IMR-90 (cell line): ENCODE measurements at regions not wholly inside any gene's neighbourhood (a gene's known extent, or its start where the extent isn't known, plus 50 kb on each side); places are given as distances from the start of the nearest gene placed in this dataset.

ENCODE experiments used
- ATAC-seq: fragments of 200-7000 bp; cut with Tn5 transposase; 2 replicates; pipeline ENCODE4 v1.9.1; 2020; ENCODE audit warnings: low read depth, mild to moderate bottlenecking, moderate library complexity
- BruUV-seq: library from RNA; stranded (reverse); fragments of 400-500 nt; replicated peaks from 2 replicates; lab custom pipeline; 2021; lab: Mats Ljungman, UMichigan
- CTCF ChIA-PET: fragments of 300-600 bp; formaldehyde crosslinking; extraction: SDS; loops from one replicate; lab custom pipeline; 2021; ENCODE audit warnings: antibody characterized with exemption; lab: Yijun Ruan, JAX
- POLR2A ChIA-PET: fragments of 300-600 bp; sonication (Branson Sonifier 250); formaldehyde crosslinking; loops from one replicate; lab custom pipeline; 2022; ENCODE audit warnings: antibody characterized with exemption; ENCODE audit not compliant: unreplicated experiment; lab: Charles Lee
- DNase-seq: peaks from one replicate; pipeline ENCODE4 v3.0.0; 2013
- H2AFZ ChIP-seq: replicated peaks from 2 replicates; pipeline ENCODE3; 2013; ENCODE audit warnings: low read length, mild to moderate bottlenecking; ENCODE audit not compliant: poor library complexity
- H2AK5ac ChIP-seq: 2 replicates; pipeline ENCODE4 v1.6.1; 2013; ENCODE audit warnings: low read depth, low read length, inconsistent platforms
- H2AK9ac ChIP-seq: replicated peaks from 2 replicates; pipeline ENCODE3; 2013; ENCODE audit warnings: mild to moderate bottlenecking, low read depth, low read length, moderate library complexity; ENCODE audit not compliant: poor library complexity
- H2BK120ac ChIP-seq: 2 replicates; pipeline ENCODE4 v1.6.1; 2013; ENCODE audit warnings: low read depth, low read length, inconsistent platforms
- H2BK15ac ChIP-seq: 3 replicates; pipeline ENCODE4 v1.6.1; 2013; ENCODE audit warnings: low read depth, low read length, inconsistent platforms
- H2BK20ac ChIP-seq: 2 replicates; pipeline ENCODE4 v1.6.1; 2013; ENCODE audit warnings: low read depth, mild to moderate bottlenecking, inconsistent platforms, low read length, moderate library complexity
- H2BK5ac ChIP-seq: 2 replicates; pipeline ENCODE4 v1.6.1; 2013; ENCODE audit warnings: mild to moderate bottlenecking, low read depth, low read length, inconsistent platforms; ENCODE audit not compliant: poor library complexity, severe bottlenecking
- H3K14ac ChIP-seq: replicated peaks from 2 replicates; pipeline ENCODE4 v1.6.1; 2013; ENCODE audit warnings: low read depth, low read length, inconsistent platforms
- H3K18ac ChIP-seq: 2 replicates; pipeline ENCODE4 v1.6.1; 2013; ENCODE audit warnings: low read depth, low read length, control low read depth
- H3K23ac ChIP-seq: 2 replicates; pipeline ENCODE4 v1.6.1; 2013; ENCODE audit warnings: low read depth, low read length, inconsistent platforms
- H3K27ac ChIP-seq: 2 replicates; pipeline ENCODE4 v1.5.1; 2013; ENCODE audit warnings: mild to moderate bottlenecking, control low read depth, low read length; ENCODE audit not compliant: insufficient read depth
- H3K27me3 ChIP-seq: 2 replicates; pipeline ENCODE4 v1.6.1; 2013; ENCODE audit warnings: low read length; ENCODE audit not compliant: control insufficient read depth, insufficient read depth
- H3K36me3 ChIP-seq: 2 replicates; pipeline ENCODE4 v1.6.1; 2013; ENCODE audit warnings: low read length, mixed read lengths; ENCODE audit not compliant: control insufficient read depth, insufficient read depth
- H3K4ac ChIP-seq: 2 replicates; pipeline ENCODE4 v1.6.1; 2013; ENCODE audit warnings: low read depth, low read length, inconsistent platforms
- H3K4me1 ChIP-seq: 2 replicates; pipeline ENCODE4 v1.6.1; 2013; ENCODE audit warnings: low read length, mixed read lengths; ENCODE audit not compliant: control insufficient read depth, insufficient read depth
- H3K4me2 ChIP-seq: 2 replicates; pipeline ENCODE4 v1.6.1; 2013; ENCODE audit warnings: low read depth, mild to moderate bottlenecking, control low read depth, low read length, moderate library complexity
- H3K4me3 ChIP-seq: 2 replicates; pipeline ENCODE4 v1.5.1; 2013; ENCODE audit warnings: low read depth, mild to moderate bottlenecking, control low read depth, low read length, moderate library complexity; ENCODE audit not compliant: insufficient read depth
- H3K56ac ChIP-seq: 2 replicates; pipeline ENCODE4 v1.6.1; 2013; ENCODE audit warnings: low read length, inconsistent platforms; ENCODE audit not compliant: insufficient read depth; ENCODE audit errors: extremely low read depth
- H3K79me1 ChIP-seq, 2 experiments: 2 replicates each; pipeline ENCODE4 v1.6.1; 2013; ENCODE audit warnings: low read length in 2 of 2, inconsistent platforms in 1 of 2, low read depth in 1 of 2
- H3K9ac ChIP-seq: 2 replicates; pipeline ENCODE4 v1.6.1; 2013; ENCODE audit warnings: low read depth, low read length, control low read depth
- H3K9me1 ChIP-seq: 2 replicates; pipeline ENCODE4 v1.6.1; 2013; ENCODE audit warnings: low read length, inconsistent platforms; ENCODE audit not compliant: insufficient read depth
- H3K9me3 ChIP-seq: 2 replicates; pipeline ENCODE4 v1.6.1; 2013; ENCODE audit warnings: low read length; ENCODE audit not compliant: control insufficient read depth, insufficient read depth
- H4K20me1 ChIP-seq: 2 replicates; pipeline ENCODE4 v1.6.1; 2013; ENCODE audit warnings: low read length, inconsistent platforms; ENCODE audit not compliant: insufficient read depth
- H4K5ac ChIP-seq: 2 replicates; pipeline ENCODE4 v1.6.1; 2013; ENCODE audit warnings: mild to moderate bottlenecking, low read depth, low read length, control low read depth
- H4K8ac ChIP-seq, 2 experiments: 2 replicates each; pipeline ENCODE4 v1.6.1; 2013; ENCODE audit warnings: low read depth in 2 of 2, low read length in 2 of 2, control low read depth in 1 of 2, inconsistent platforms in 1 of 2
- H4K91ac ChIP-seq: 2 replicates; pipeline ENCODE4 v1.6.1; 2013; ENCODE audit warnings: low read depth, low read length, inconsistent platforms; ENCODE audit not compliant: insufficient read depth
- BHLHE40 ChIP-seq: fragments of 150-350 bp; IDR thresholded peaks from 2 replicates; pipeline ENCODE4 v1.6.1; 2016; ENCODE audit warnings: mild to moderate bottlenecking, low read depth, low read length
- CEBPB ChIP-seq: IDR thresholded peaks from 2 replicates; pipeline ENCODE4 v1.6.1; 2012; ENCODE audit warnings: low read depth, low read length, improper control_type of control experiment
- CHD1 ChIP-seq: IDR thresholded peaks from 2 replicates; pipeline ENCODE4 v1.6.1; 2012; ENCODE audit warnings: low read depth, low read length, improper control_type of control experiment
- CTCF ChIP-seq: conservative IDR thresholded peaks from 2 replicates; pipeline ENCODE4 v1.5.1; 2012; ENCODE audit warnings: mild to moderate bottlenecking, low read depth, low read length, improper control_type of control experiment
- FOS ChIP-seq: fragments of 150-350 bp; IDR thresholded peaks from 2 replicates; pipeline ENCODE4 v1.6.1; 2016; ENCODE audit warnings: low read depth, low read length
- MAFK ChIP-seq: IDR thresholded peaks from 2 replicates; pipeline ENCODE4 v1.6.1; 2012; ENCODE audit warnings: low read depth, low read length, improper control_type of control experiment
- MAZ ChIP-seq: IDR thresholded peaks from 2 replicates; pipeline ENCODE4 v1.6.1; 2012; ENCODE audit warnings: low read depth, mild to moderate bottlenecking, low read length, improper control_type of control experiment, moderate library complexity, borderline replicate concordance
- MXI1 ChIP-seq: IDR thresholded peaks from 2 replicates; pipeline ENCODE4 v1.6.1; 2012; ENCODE audit warnings: low read depth, mild to moderate bottlenecking, low read length, moderate library complexity, borderline replicate concordance
- NFE2L2 ChIP-seq: fragments of 150-350 bp; IDR thresholded peaks from 2 replicates; pipeline ENCODE4 v1.6.1; 2016; ENCODE audit warnings: low read depth, mild to moderate bottlenecking, low read length
- POLR2A ChIP-seq: IDR thresholded peaks from 2 replicates; pipeline ENCODE4 v1.6.1; 2012; ENCODE audit warnings: mild to moderate bottlenecking, low read depth, low read length
- RAD21 ChIP-seq: IDR thresholded peaks from 2 replicates; pipeline ENCODE4 v1.6.1; 2012; ENCODE audit warnings: low read length, improper control_type of control experiment
- RCOR1 ChIP-seq: IDR thresholded peaks from 2 replicates; pipeline ENCODE4 v1.6.1; 2012; ENCODE audit warnings: mild to moderate bottlenecking, low read length, improper control_type of control experiment; ENCODE audit not compliant: insufficient replicate concordance
- RFX5 ChIP-seq: IDR thresholded peaks from 2 replicates; pipeline ENCODE4 v1.8.0; 2012; ENCODE audit warnings: low read depth, mild to moderate bottlenecking, low read length, moderate library complexity
- SMC3 ChIP-seq: fragments of 150-350 bp; IDR thresholded peaks from 2 replicates; pipeline ENCODE4 v1.6.1; 2016; ENCODE audit warnings: low read depth, mild to moderate bottlenecking, antibody characterized with exemption, low read length, moderate library complexity
- WGBS, 2 experiments: methylation state at CpG; one replicate each; pipeline versions ENCODE4 v1.1.5 to v1.1.7; 2013; ENCODE audit warnings: missing lambda C conversion rate in 2 of 2; ENCODE audit not compliant: insufficient read length in 1 of 2; ENCODE audit errors: extremely low coverage in 2 of 2; 5-methylcytosine and 5-hydroxymethylcytosine counted together
- dilution Hi-C: fragments of 300-500 bp; cut with HindIII; formaldehyde crosslinking; loops from one replicate; pipeline ENCODE4 v1.14.3; 2018; ENCODE audit warnings: low sequenced_read_pairs; ENCODE audit not compliant: unreplicated experiment
- in situ Hi-C: fragments of 300-500 bp; cut with MboI; formaldehyde crosslinking; loops from 3 replicates; pipeline ENCODE4 v1.14.3; 2019; ENCODE audit warnings: low sequenced_read_pairs, inconsistent platforms, mixed read lengths
- intact Hi-C: fragments of 100-400 bp; cut with micrococcal nuclease; formaldehyde crosslinking; loops from 2 replicates; pipeline ENCODE4 v1.10.0; 2022
- TF ChIP-seq, protein P1 (sequence below): fragments of 150-350 bp; IDR thresholded peaks from 2 replicates; pipeline ENCODE4 v1.6.1; 2016; ENCODE audit warnings: low read depth, mild to moderate bottlenecking, low read length, moderate library complexity, borderline replicate concordance
- TF ChIP-seq, protein P2 (sequence below): fragments of 150-350 bp; IDR thresholded peaks from 2 replicates; pipeline ENCODE4 v1.6.1; 2017; ENCODE audit warnings: mild to moderate bottlenecking, antibody characterized with exemption, low read length, low read depth

DNA sequence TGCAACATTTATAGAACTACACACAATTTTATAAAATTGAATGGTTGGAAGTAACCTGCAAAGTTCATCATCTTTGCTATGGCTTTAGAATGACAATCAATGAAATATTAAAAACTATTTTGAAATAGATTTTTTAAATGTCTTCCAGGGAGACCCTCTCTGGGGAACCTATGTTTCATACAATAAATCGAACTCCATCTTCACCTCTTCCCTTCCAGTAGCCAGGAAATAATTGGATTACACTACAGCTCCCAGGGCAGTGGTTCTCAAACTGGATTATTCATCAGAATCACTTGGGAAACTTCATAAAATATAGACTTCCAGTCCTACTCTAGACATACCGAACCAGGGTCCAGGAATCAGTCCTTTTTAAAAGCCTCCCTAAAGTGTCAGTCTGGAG is 328.4 kb downstream of the DUSP6 start:
- Histone ChIP-seq H2BK15ac (no peak overlapping the region), H4K5ac (no peak overlapping the region), H3K4ac (no peak overlapping the region), H2BK20ac (no peak overlapping the region), H2AK5ac (no peak overlapping the region), H4K91ac (no peak overlapping the region), H3K4me2 (no peak overlapping the region), H2AK9ac (no peak overlapping the region), H3K18ac (no peak overlapping the region), H2BK5ac (no peak overlapping the region), H3K23ac (no peak overlapping the region), H3K27me3 (no peaks in the 10 kb centered on the region), H3K27ac (no peak overlapping the region), H3K9me1 (no peaks in the 10 kb centered on the region), H3K36me3 (no peaks in the 10 kb centered on the region), H4K20me1 (no peaks in the 10 kb centered on the region), H3K9me3 (no peaks in the 10 kb centered on the region), H2AFZ (no peak overlapping the region), H4K8ac (no peak overlapping the region), H3K14ac (no peak overlapping the region), H3K4me3 (no peak overlapping the region), H3K4me1 (no peaks in the 10 kb centered on the region), H3K9ac (no peak overlapping the region), H3K79me1 (no peaks in the 10 kb centered on the region), H3K56ac (no peak overlapping the region), H2BK120ac (no peak overlapping the region)
- dilution Hi-C loops, result no loop called here
- no CpG with 5 or more reads among the region's 2 CpGs for WGBS, 2 experiments
- in situ Hi-C loops, result loop anchor here (5.0 kb wide), 1 partner anchor 433 kb away; no protein-coding TSS in a partner anchor
- ATAC-seq (no peak), DNase-seq (no peak)
- ChIA-PET POLR2A (no interaction called here), CTCF (no interaction called here)
- intact Hi-C loops, result no loop called here
- TF ChIP-seq, protein P1, sequence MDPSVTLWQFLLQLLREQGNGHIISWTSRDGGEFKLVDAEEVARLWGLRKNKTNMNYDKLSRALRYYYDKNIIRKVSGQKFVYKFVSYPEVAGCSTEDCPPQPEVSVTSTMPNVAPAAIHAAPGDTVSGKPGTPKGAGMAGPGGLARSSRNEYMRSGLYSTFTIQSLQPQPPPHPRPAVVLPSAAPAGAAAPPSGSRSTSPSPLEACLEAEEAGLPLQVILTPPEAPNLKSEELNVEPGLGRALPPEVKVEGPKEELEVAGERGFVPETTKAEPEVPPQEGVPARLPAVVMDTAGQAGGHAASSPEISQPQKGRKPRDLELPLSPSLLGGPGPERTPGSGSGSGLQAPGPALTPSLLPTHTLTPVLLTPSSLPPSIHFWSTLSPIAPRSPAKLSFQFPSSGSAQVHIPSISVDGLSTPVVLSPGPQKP, result no peak
- TF ChIP-seq MAFK (no peak), SMC3 (no peak), NFE2L2 (no peak), RAD21 (no peak), BHLHE40 (no peak), RFX5 (no peak), RCOR1 (no peak), MAZ (no peak), FOS (no peak), MXI1 (no peak), POLR2A (no peak), CHD1 (no peak), CTCF (no peak), CEBPB (no peak)
- TF ChIP-seq, protein P2, sequence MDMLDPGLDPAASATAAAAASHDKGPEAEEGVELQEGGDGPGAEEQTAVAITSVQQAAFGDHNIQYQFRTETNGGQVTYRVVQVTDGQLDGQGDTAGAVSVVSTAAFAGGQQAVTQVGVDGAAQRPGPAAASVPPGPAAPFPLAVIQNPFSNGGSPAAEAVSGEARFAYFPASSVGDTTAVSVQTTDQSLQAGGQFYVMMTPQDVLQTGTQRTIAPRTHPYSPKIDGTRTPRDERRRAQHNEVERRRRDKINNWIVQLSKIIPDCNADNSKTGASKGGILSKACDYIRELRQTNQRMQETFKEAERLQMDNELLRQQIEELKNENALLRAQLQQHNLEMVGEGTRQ, result no peak
- BruUV-seq, result no TSS peak
